ENCODE measurements at regions not wholly inside any gene's neighbourhood (a gene's known extent, or its start where the extent isn't known, plus 50 kb on each side); places are given as distances from the start of the nearest gene placed in this dataset.

DNA sequence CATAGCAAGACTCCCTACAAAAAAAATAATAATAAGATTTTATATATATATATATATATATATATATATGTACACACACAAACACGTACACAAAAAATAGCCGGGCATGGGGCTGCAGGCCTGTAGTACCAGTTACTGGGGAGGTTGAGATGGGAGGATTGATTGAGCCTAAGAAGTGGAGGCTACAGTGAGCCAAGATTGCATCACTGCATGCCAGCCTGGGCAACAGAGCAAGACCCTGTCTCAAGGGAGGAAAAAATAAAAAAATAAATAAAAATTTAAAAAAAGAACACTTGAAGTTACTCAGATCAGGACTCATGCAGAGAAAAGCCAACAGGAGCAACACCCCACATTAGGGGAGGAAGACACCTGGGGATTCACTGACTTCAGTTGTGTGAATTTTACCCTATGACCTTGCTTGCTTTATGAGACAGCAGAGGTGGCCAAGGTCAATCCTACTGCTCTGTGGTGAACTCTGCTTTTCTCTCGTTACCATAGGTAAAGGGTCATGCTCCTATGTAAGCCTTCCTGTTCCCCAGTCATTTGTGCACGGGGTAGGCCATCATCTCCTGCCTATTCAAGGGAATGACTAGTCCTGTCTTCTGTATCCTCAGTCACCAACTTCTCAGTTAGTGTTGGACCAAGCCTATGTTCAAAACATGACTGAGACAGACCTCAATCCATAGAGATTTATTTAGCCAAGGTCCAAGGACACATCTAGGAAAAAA, 1119.8 kb upstream of the TMEM132C start:
- CTCF ChIA-PET (ENCODE audit: partially characterized antibody) = interaction anchor here (1.3 kb wide), 1 partner anchor 133 kb away, joined by 4 read pairs; no protein-coding TSS in a partner anchor
- H4K5ac ChIP-seq (ENCODE audit: insufficient read length, low read depth, low read length) = no peak overlapping the region
- 84% methylated on average over 3 of the region's 4 CpGs; no CpG with 5 or more reads in 1 of the 2 experiments for WGBS, 2 experiments (ENCODE audit: extremely low coverage in 1 of 2, insufficient coverage in 1 of 2, insufficient read length in 1 of 2, insufficient replicate concordance in 2 of 2, low coverage in 1 of 2, low lambda C conversion rate in 2 of 2, missing lambda C conversion rate in 1 of 2)
- TF ChIP-seq FOSL1 (IDR thresholded peaks at IDR 0.05; ENCODE audit: insufficient read depth, low read depth, low read length) = no peak
- TF ChIP-seq YY1 (IDR thresholded peaks at IDR 0.05; ENCODE audit: low read depth, low read length) = no peak
- TF ChIP-seq HDAC2 (IDR thresholded peaks at IDR 0.05; ENCODE audit: borderline replicate concordance in 1 of 2, low read depth in 2 of 2, low read length in 2 of 2) = no peak
- peak; percentile 56 to 75 for TF ChIP-seq POLR2A (IDR thresholded peaks at IDR 0.05; ENCODE audit: control extremely low read depth in 1 of 2, low read depth in 2 of 2, low read length in 2 of 2)
- peak; percentile 79 for TF ChIP-seq POLR2AphosphoS5 (IDR thresholded peaks at IDR 0.05; ENCODE audit: low read depth, low read length)
- TF ChIP-seq HDAC6 (IDR thresholded peaks at IDR 0.05; ENCODE audit: low read depth, low read length) = no peak
- TF ChIP-seq CHD2 (IDR thresholded peaks at IDR 0.05; ENCODE audit: low read length) = no peak
- TF ChIP-seq CTBP2 (IDR thresholded peaks at IDR 0.05; ENCODE audit: borderline replicate concordance, insufficient read depth, insufficient read length, low read length) = no peak
- TF ChIP-seq EZH2 (IDR thresholded peaks at IDR 0.05; ENCODE audit: low read depth, low read length, severe bottlenecking) = no peak
- peak; percentile 50; the same call in 1 of the 2 replicates for TF ChIP-seq CEBPB (IDR thresholded peaks at IDR 0.05; ENCODE audit: low read depth, low read length)
- TF ChIP-seq SUZ12 (IDR thresholded peaks at IDR 0.05; ENCODE audit: low read length) = no peak
- no peak for TF ChIP-seq ZNF274 (IDR thresholded peaks at IDR 0.05; ENCODE audit: borderline replicate concordance, extremely low read depth, low read length)
- 0 out of 2 replicates have a peak, but pooled peaks have one; percentile 12 for TF ChIP-seq TBP (IDR thresholded peaks at IDR 0.05; ENCODE audit: low read depth, low read length)

More for the DNA sequence above, 1119.8 kb upstream of the TMEM132C start:
- peaks cover 11 to 24% (median 20%) of the 10 kb centered on the region in 4 experiments; a peak in 5 of 7 replicates for H3K4me1 ChIP-seq (replicated peaks in 1 of 4; ENCODE audit: control insufficient read depth in 3 of 4, insufficient read depth in 4 of 4, low read length in 3 of 4)
- H2BK15ac ChIP-seq (ENCODE audit: low read length) = peak overlapping the region; percentile 85
- H3K14ac ChIP-seq (ENCODE audit: insufficient read length) = no peak overlapping the region
- peak overlapping the region; percentile 92 for H2BK120ac ChIP-seq (replicated peaks; ENCODE audit: low read depth, low read length)
- no peaks in the 10 kb centered on the region for H3K79me2 ChIP-seq (ENCODE audit: control insufficient read depth in 1 of 2, insufficient read depth in 2 of 2, low read length in 2 of 2)
- H4K8ac ChIP-seq (ENCODE audit: extremely low read depth, insufficient read depth, low read length) = no peak overlapping the region
- no peaks in the 10 kb centered on the region for H3K27me3 ChIP-seq (replicated peaks in 1 of 4; ENCODE audit: control insufficient read depth in 3 of 4, extremely low read depth in 1 of 4, insufficient read depth in 3 of 4, low read length in 3 of 4)
- no peaks in the 10 kb centered on the region for H4K20me1 ChIP-seq (replicated peaks in 1 of 2; ENCODE audit: control insufficient read depth in 1 of 2, insufficient read depth in 2 of 2, low read length in 2 of 2)
- H3K18ac ChIP-seq (ENCODE audit: extremely low read depth, low read length) = peak overlapping the region; percentile 62; the same call in 1 of the 2 replicates
- H3K23me2 ChIP-seq (ENCODE audit: low read depth, low read length) = peaks cover 3% of the 10 kb centered on the region; the same call in 1 of the 2 replicates
- H3K4me3 ChIP-seq (ENCODE audit: extremely low read depth in 1 of 4, insufficient read depth in 2 of 4, low read depth in 3 of 4, low read length in 4 of 4) = no peak overlapping the region
- H2BK12ac ChIP-seq (ENCODE audit: low read depth, low read length) = peak overlapping the region; percentile 91
- no peaks in the 10 kb centered on the region for H3K79me1 ChIP-seq (ENCODE audit: low read depth, low read length)
- peak overlapping the region; percentile 98 for H2BK20ac ChIP-seq (ENCODE audit: low read length)
- H3K9me3 ChIP-seq (ENCODE audit: insufficient read depth in 2 of 2, low read depth in 1 of 2, low read length in 1 of 2) = peaks cover 0 to 9% of the 10 kb centered on the region in 2 experiments; a peak in 1 of 4 replicates
- no peak for FAIRE-seq
- H3K9ac ChIP-seq (replicated peaks in 1 of 4; ENCODE audit: extremely low read depth in 1 of 4, low read depth in 3 of 4, low read length in 3 of 4) = peak overlapping the region in 1 of 4 experiments; percentile 41; a peak in 1 of 7 replicates
- peak overlapping the region; percentile 98 for H2AK5ac ChIP-seq (ENCODE audit: low read depth, low read length)
- peak overlapping the region; percentile 91 for H4K91ac ChIP-seq (replicated peaks; ENCODE audit: insufficient read length, low read length)
- no peak for DNase-seq (ENCODE audit: low read depth in 1 of 2, low spot score in 2 of 2)
- H3K4ac ChIP-seq (replicated peaks; ENCODE audit: insufficient read length, low read depth, low read length) = peak overlapping the region; percentile 11
- H3K23ac ChIP-seq (ENCODE audit: insufficient read length) = no peak overlapping the region
- H2BK5ac ChIP-seq (ENCODE audit: low read depth, low read length) = peak overlapping the region; percentile 85; the same call in 1 of the 2 replicates
- H3K4me2 ChIP-seq (ENCODE audit: insufficient read depth in 1 of 2, low read depth in 2 of 2, low read length in 2 of 2) = peak overlapping the region; percentile 19 to 31; a peak in 3 of 4 replicates
- peaks cover 0 to 5% (median 0%) of the 10 kb centered on the region in 4 experiments; a peak in 1 of 8 replicates for H3K36me3 ChIP-seq (ENCODE audit: control insufficient read depth in 2 of 4, insufficient read depth in 4 of 4, low read length in 3 of 4)
- no peak overlapping the region for H3K56ac ChIP-seq (replicated peaks; ENCODE audit: insufficient read length, low read depth, low read length)
- H2AFZ ChIP-seq (ENCODE audit: low read length) = no peak overlapping the region
- H3K27ac ChIP-seq (ENCODE audit: low read depth, low read length) = peak overlapping the region; percentile 11; the same call in 1 of the 2 replicates
- POLR2A ChIA-PET (ENCODE audit: partially characterized antibody) = no interaction called here
